Ovary (tissue), 7 donors: ENCODE measurements at regions not wholly inside any gene's neighbourhood (a gene's known extent, or its start where the extent isn't known, plus 50 kb on each side); places are given as distances from the start of the nearest gene placed in this dataset.

ENCODE experiments used
- DNase-seq, 5 donors: peaks; one replicate each; pipeline ENCODE4 v3.0.0-alpha.2; 2019 to 2020
- H3K27ac ChIP-seq, 2 donors: fragments of 200-600 bp; one replicate each; pipeline versions ENCODE4 v1.5.1 to v1.8.0; 2019 to 2022
- H3K27me3 ChIP-seq: fragments of 200-600 bp; one replicate; pipeline ENCODE4 v1.8.0; 2022
- H3K36me3 ChIP-seq: fragments of 200-600 bp; sonication (generic); one replicate; pipeline ENCODE4 v1.5.1; 2019
- H3K4me1 ChIP-seq: one replicate; pipeline ENCODE4 v1.8.1; 2013; ENCODE audit warnings: mild to moderate bottlenecking, moderate library complexity; ENCODE audit not compliant: insufficient read depth
- H3K4me3 ChIP-seq: fragments of 200-600 bp; sonication (generic); one replicate; pipeline ENCODE4 v1.5.1; 2017
- H3K9me3 ChIP-seq, 2 donors: fragments of 200-600 bp in 1 of 2; sonication (generic) in 1 of 2; one replicate each; pipeline versions ENCODE4 v1.5.1 to v1.8.1; 2013 to 2019; ENCODE audit warnings: mild to moderate bottlenecking in 1 of 2, moderate library complexity in 1 of 2
- EP300 ChIP-seq: sonication (generic); formaldehyde crosslinking; IDR thresholded peaks from one replicate; pipeline ENCODE4 v1.6.1; 2017; ENCODE audit warnings: antibody characterized with exemption
- POLR2A ChIP-seq: fragments of 450-650 bp; IDR thresholded peaks from one replicate; pipeline ENCODE4 v1.6.1; 2017; ENCODE audit warnings: antibody characterized with exemption, mild to moderate bottlenecking, moderate library complexity
- WGBS, 3 donors: extraction: QIAGEN DNeasy Blood & Tissue Kit in 1 of 3; methylation state at CpG; one replicate each; pipeline versions ENCODE4 v1.1.5 to v1.1.7; 2013 to 2017; 5-methylcytosine and 5-hydroxymethylcytosine counted together
- intact Hi-C, 4 donors: fragments of 100-400 bp; cut with DNase I; formaldehyde crosslinking; loops; one replicate each; pipeline versions ENCODE4 v1.11.0 to v1.15.1; 2022 to 2023
- TF ChIP-seq, protein P1 (sequence below), 3 donors: fragments of 450-650 bp in 2 of 3; fragments of 200-600 bp in 1 of 3; IDR thresholded peaks; one replicate each; pipeline versions ENCODE4 v1.5.1 to v1.8.0; 2016 to 2022; ENCODE audit warnings: antibody characterized with exemption in 3 of 3, mild to moderate bottlenecking in 1 of 3
- donor health status: DM: no; HTN: no; CAD: no; lungs with moderate emphysema.
- donor health status: DM: no; HTN: no; CAD: no.
- donor health status: Bipolar disorder and iron deficiency.
- donor health status: DM: no; HTN: no; CAD: no.
- donor health status: DM: yes; HTN: yes; CAD: no.

DNA sequence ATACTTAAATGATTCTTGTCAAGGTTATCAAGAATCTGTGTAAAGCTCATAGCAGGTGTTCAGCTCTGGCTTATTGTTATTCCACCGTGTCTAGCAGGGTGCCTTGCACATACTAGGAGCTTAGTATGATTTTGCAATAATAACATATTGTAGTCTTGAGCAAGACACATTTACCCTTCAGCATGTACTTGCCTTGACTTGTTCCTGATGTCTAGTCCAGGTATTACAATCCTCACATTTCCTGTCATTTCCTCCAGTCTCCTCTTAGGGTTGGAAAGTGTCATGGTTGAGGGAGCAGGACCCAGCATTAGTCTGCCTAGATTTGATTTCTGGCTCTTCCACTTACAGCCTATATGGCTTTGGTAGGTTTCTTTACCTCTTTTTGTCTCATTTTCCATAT, 246.1 kb downstream of the RAD51AP2 start:
- no peak overlapping the region for H3K4me3 ChIP-seq
- no peak overlapping the region for H3K27ac ChIP-seq
- TF ChIP-seq POLR2A = no peak
- TF ChIP-seq EP300 = no peak
- TF ChIP-seq, protein P1, sequence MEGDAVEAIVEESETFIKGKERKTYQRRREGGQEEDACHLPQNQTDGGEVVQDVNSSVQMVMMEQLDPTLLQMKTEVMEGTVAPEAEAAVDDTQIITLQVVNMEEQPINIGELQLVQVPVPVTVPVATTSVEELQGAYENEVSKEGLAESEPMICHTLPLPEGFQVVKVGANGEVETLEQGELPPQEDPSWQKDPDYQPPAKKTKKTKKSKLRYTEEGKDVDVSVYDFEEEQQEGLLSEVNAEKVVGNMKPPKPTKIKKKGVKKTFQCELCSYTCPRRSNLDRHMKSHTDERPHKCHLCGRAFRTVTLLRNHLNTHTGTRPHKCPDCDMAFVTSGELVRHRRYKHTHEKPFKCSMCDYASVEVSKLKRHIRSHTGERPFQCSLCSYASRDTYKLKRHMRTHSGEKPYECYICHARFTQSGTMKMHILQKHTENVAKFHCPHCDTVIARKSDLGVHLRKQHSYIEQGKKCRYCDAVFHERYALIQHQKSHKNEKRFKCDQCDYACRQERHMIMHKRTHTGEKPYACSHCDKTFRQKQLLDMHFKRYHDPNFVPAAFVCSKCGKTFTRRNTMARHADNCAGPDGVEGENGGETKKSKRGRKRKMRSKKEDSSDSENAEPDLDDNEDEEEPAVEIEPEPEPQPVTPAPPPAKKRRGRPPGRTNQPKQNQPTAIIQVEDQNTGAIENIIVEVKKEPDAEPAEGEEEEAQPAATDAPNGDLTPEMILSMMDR (IDR thresholded peaks at IDR 0.05) = no peak
- no peaks in the 10 kb centered on the region for H3K9me3 ChIP-seq
- H3K36me3 ChIP-seq = no peaks in the 10 kb centered on the region
- intact Hi-C loops = no loop called here
- H3K27me3 ChIP-seq = no peaks in the 10 kb centered on the region
- 77 to 92% (median 79%) methylated on average over 1 of the region's 1 CpG for WGBS, 3 donors
- no peak for DNase-seq
- no peaks in the 10 kb centered on the region for H3K4me1 ChIP-seq

DNA sequence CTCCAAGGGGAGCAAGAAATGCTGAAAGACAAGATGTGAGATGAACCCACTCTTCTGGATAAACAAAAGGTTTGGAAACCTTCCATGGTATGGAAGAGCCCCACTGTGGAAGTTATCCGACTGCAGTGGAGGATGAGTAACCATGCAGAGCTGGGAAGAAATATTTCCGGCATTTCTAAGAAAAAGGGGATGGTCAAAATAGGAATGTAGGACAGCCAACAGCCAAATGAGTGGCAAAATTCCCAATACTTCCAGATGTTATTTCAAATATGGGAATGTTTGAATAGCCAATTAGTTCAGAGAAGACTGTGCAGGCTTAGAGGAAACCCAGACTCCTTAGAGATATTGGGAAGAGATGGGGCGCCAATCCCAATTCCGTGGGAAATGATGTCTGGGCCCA, 246.8 kb downstream of the RAD51AP2 start:
- Histone ChIP-seq H3K27ac (no peak overlapping the region), H3K9me3 (no peaks in the 10 kb centered on the region), H3K27me3 (no peaks in the 10 kb centered on the region), H3K36me3 (no peaks in the 10 kb centered on the region), H3K4me1 (no peaks in the 10 kb centered on the region), H3K4me3 (no peak overlapping the region)
- WGBS, 3 donors = 76 to 85% (median 79%) methylated on average over 4 of the region's 4 CpGs
- TF ChIP-seq EP300 (no peak), POLR2A (no peak)
- TF ChIP-seq, protein P1 (IDR thresholded peaks at IDR 0.05) = no peak
- DNase-seq = no peak
- intact Hi-C loops = no loop called here

DNA sequence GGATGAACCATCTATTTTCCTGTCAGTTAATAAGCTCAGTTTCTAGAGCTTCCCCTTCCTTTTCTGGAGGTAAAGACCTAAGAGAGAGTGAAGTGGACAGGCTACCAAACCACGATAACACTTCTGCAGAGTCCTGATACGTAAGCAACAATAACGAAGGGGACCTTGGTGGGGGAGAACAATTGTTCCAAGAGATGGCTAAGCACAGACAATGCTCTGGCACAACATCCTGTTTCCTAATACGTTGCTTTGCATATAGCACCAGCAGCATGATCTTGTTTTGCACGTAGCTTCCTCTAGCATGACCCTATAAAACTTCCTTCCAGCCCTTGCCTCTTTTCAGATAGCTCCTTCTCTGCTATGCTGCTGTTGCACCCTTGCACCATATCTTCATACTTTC, 247.3 kb downstream of the RAD51AP2 start:
- Histone ChIP-seq H3K9me3 (no peaks in the 10 kb centered on the region), H3K4me1 (no peaks in the 10 kb centered on the region), H3K27me3 (no peaks in the 10 kb centered on the region), H3K27ac (no peak overlapping the region), H3K36me3 (no peaks in the 10 kb centered on the region), H3K4me3 (no peak overlapping the region)
- 78 to 82% (median 82%) methylated on average over 5 of the region's 5 CpGs for WGBS, 3 donors
- intact Hi-C loops = no loop called here
- TF ChIP-seq EP300 (no peak), POLR2A (no peak)
- DNase-seq = no peak

DNA sequence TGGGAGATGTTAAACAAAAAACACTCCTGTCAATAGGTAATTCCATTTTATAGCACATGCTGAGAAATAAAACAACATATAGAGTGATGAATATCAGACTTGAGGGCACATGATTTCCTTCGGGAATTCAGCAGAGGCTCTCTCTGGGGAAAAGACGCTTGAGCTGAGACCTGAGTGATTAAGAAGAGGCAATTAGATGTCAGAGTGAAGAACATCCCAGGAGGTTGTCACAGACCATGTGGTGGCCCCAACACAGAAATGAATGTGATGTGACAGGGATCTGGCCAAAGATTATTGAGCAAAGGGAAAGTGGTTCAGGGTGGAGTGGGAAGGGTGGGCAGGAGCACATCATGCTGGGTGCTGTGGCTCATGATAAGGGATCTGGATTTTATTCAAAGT, 254.7 kb downstream of the RAD51AP2 start:
- DNase-seq = no peak

DNA sequence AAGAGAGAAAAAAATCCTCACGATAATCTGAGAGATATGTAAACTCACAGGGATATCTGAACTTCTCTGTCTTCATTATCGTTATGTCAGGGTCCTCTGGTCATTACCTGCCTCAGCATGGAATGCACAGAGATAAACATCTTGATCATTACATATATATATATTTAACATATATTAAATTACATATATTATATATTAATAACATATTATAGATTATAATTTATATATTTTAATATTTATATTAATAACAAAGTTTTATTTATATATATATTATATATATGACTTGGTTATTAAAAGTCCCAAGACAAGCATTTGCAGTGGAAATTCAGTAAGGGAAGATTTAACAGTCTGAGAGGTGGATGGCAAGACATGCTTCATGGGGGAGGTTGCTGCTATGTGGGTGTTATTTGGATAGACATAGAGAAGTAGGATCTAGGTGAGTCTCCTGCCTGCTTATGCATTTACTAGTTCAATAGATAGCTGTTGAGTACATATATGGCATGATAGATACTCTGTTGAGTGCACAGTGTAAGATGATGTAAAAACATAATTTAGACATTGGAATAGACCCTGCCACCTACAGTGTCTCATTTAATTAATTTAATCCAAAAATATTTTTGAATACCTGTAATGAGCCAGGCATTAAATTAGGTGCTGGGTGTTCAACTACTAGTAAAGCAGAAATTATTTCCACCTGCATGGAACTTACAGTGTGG, 255.2 kb downstream of the RAD51AP2 start:
- H3K4me1 ChIP-seq = no peaks in the 10 kb centered on the region
- no peak for DNase-seq
- H3K27me3 ChIP-seq = no peaks in the 10 kb centered on the region
- H3K27ac ChIP-seq = no peak overlapping the region
- no peaks in the 10 kb centered on the region for H3K36me3 ChIP-seq
- TF ChIP-seq POLR2A (no peak), EP300 (no peak)
- TF ChIP-seq, protein P1 (IDR thresholded peaks at IDR 0.05) = no peak
- no peak overlapping the region for H3K4me3 ChIP-seq
- intact Hi-C loops = no loop called here
- H3K9me3 ChIP-seq = no peaks in the 10 kb centered on the region
- WGBS, 3 donors = 84 to 90% (median 90%) methylated on average over 2 of the region's 2 CpGs

More for the DNA sequence above, 254.7 kb downstream of the RAD51AP2 start:
- Histone ChIP-seq H3K9me3 (no peaks in the 10 kb centered on the region), H3K27me3 (no peaks in the 10 kb centered on the region), H3K4me1 (no peaks in the 10 kb centered on the region), H3K4me3 (no peak overlapping the region), H3K27ac (no peak overlapping the region), H3K36me3 (no peaks in the 10 kb centered on the region)
- 65 to 84% (median 66%) methylated on average over 2 of the region's 2 CpGs for WGBS, 3 donors
- no peak for TF ChIP-seq POLR2A
- TF ChIP-seq, protein P1 (IDR thresholded peaks at IDR 0.05) = no peak
- TF ChIP-seq EP300 = no peak
- intact Hi-C loops = no loop called here
